ENCODE measurements at regions not wholly inside any gene's neighbourhood (a gene's known extent, or its start where the extent isn't known, plus 50 kb on each side); places are given as distances from the start of the nearest gene placed in this dataset.
"Not testable (repeated sequence)": the region's sequence is repeated elsewhere in the genome, so short reads cannot be mapped to it uniquely, and the experiment has no call there.

GRCh38 chr5:164317676-164318075 is 812.3 kb downstream of the MAT2B start:
- DNase-seq: no peak

GRCh38 chr5:164319161-164319560 is 813.7 kb downstream of the MAT2B start:
- DNase-seq: no peak

- no peak for DNase-seq
Measured at GRCh38 chr5:164324239-164324638, 818.8 kb downstream of the MAT2B start.

GRCh38 chr5:164326219-164326618 is 820.8 kb downstream of the MAT2B start:
- no peak for DNase-seq

GRCh38 chr5:164327166-164327565 is 821.7 kb downstream of the MAT2B start:
- not testable (repeated sequence) for DNase-seq

- no peak for DNase-seq
Measured at GRCh38 chr5:164332349-164333196, 827.2 kb downstream of the MAT2B start.

GRCh38 chr5:164335837-164336236 is 830.4 kb downstream of the MAT2B start:
- no peak for DNase-seq

GRCh38 chr5:164336276-164336675 is 830.9 kb downstream of the MAT2B start:
- no peak for DNase-seq

GRCh38 chr5:164336906-164337305 is 831.5 kb downstream of the MAT2B start:
- DNase-seq: no peak

GRCh38 chr5:164341056-164341619 is 835.7 kb downstream of the MAT2B start:
- no peak for DNase-seq

- no peak for DNase-seq
Measured at GRCh38 chr5:164345173-164345849, 839.9 kb downstream of the MAT2B start.

- no peak for DNase-seq
Measured at GRCh38 chr5:164345853-164346252, 840.4 kb downstream of the MAT2B start.

GRCh38 chr5:164346785-164347630 is 841.6 kb downstream of the MAT2B start:
- no peak for DNase-seq

- no peak for DNase-seq
Measured at GRCh38 chr5:164350236-164350635, 844.8 kb downstream of the MAT2B start.

GRCh38 chr5:164351245-164351834 is 845.9 kb downstream of the MAT2B start:
- no peak for DNase-seq

- DNase-seq: no peak
Measured at GRCh38 chr5:164352695-164353094, 847.3 kb downstream of the MAT2B start.

GRCh38 chr5:164353155-164353554 is 847.7 kb downstream of the MAT2B start:
- no peak for DNase-seq

GRCh38 chr5:164354139-164354751 is 848.8 kb downstream of the MAT2B start:
- DNase-seq: no peak

- no peak for DNase-seq
Measured at GRCh38 chr5:164355267-164355830, 849.9 kb downstream of the MAT2B start.

GRCh38 chr5:164356790-164357189 is 851.4 kb downstream of the MAT2B start:
- DNase-seq: no peak

GRCh38 chr5:164357395-164358033 is 852.1 kb downstream of the MAT2B start:
- no peak for DNase-seq

Data from activated CD4-positive, alpha-beta T cell treated with anti-CD3 and anti-CD28 coated beads for 48 hours (primary cell).